ENCODE measurements at regions not wholly inside any gene's neighbourhood (a gene's known extent, or its start where the extent isn't known, plus 50 kb on each side); places are given as distances from the start of the nearest gene placed in this dataset.
"Not testable (repeated sequence)": the region's sequence is repeated elsewhere in the genome, so short reads cannot be mapped to it uniquely, and the experiment has no call there.

DNA sequence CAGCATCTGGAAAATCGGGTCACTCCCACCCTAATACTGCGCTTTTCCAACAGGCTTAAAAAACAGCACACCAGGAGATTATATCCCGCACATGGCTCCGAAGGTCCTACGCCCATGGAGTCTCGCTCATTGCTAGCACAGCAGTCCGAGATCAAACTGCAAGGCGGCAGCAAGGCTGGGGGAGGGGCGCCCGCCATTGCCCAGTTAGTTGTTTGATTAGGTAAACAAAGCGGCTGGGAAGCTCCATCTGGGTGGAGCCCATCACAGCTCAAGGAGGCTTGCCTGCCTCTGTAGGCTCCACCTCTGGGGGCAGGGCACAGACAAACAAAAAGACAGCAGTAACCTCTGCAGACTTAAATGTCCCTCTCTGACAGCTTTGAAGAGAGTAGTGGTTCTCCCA is 111.8 kb upstream of the DLG1 start:
- TF ChIP-seq, protein P1, sequence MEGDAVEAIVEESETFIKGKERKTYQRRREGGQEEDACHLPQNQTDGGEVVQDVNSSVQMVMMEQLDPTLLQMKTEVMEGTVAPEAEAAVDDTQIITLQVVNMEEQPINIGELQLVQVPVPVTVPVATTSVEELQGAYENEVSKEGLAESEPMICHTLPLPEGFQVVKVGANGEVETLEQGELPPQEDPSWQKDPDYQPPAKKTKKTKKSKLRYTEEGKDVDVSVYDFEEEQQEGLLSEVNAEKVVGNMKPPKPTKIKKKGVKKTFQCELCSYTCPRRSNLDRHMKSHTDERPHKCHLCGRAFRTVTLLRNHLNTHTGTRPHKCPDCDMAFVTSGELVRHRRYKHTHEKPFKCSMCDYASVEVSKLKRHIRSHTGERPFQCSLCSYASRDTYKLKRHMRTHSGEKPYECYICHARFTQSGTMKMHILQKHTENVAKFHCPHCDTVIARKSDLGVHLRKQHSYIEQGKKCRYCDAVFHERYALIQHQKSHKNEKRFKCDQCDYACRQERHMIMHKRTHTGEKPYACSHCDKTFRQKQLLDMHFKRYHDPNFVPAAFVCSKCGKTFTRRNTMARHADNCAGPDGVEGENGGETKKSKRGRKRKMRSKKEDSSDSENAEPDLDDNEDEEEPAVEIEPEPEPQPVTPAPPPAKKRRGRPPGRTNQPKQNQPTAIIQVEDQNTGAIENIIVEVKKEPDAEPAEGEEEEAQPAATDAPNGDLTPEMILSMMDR (IDR thresholded peaks at IDR 0.05) = not testable (repeated sequence)
- not testable (repeated sequence) for TF ChIP-seq POLR2AphosphoS5, EP300 (IDR thresholded peaks at IDR 0.05)
